Adrenal gland (tissue), 9 donors: ENCODE measurements at regions not wholly inside any gene's neighbourhood (a gene's known extent, or its start where the extent isn't known, plus 50 kb on each side); places are given as distances from the start of the nearest gene placed in this dataset.

ENCODE experiments used
- DNase-seq, 7 donors: peaks; one replicate each; pipeline ENCODE4 v3.0.0-alpha.2; 2019 to 2020
- H3K27ac ChIP-seq, 5 donors: fragments of 200-600 bp; sonication (generic) in 4 of 5; 1 replicate in 3 of 5; 2 replicates in 2 of 5; pipeline versions ENCODE4 v1.5.1 to v1.8.0; 2016 to 2020; ENCODE audit warnings: mild to moderate bottlenecking in 1 of 5
- H3K27me3 ChIP-seq: fragments of 200-600 bp; 2 replicates; pipeline ENCODE4 v1.8.0; 2021
- H3K36me3 ChIP-seq, 2 donors: fragments of 200-600 bp; replicated peaks in 1 of 2; 1 replicate in 1 of 2; 2 replicates in 1 of 2; pipeline versions ENCODE4 v1.5.1 to v1.8.0; 2018 to 2022
- H3K4me1 ChIP-seq, 2 donors: fragments of 200-600 bp; replicated peaks in 1 of 2; 1 replicate in 1 of 2; 2 replicates in 1 of 2; pipeline versions ENCODE4 v1.5.1 to v1.8.0; 2018 to 2021
- H3K4me3 ChIP-seq, 4 donors: fragments of 200-600 bp; sonication (generic) in 3 of 4; one replicate each; pipeline ENCODE4 v1.5.1; 2016 to 2018
- H3K9me3 ChIP-seq, 3 donors: fragments of 200-600 bp; sonication (generic) in 1 of 3; replicated peaks in 1 of 3; 1 replicate in 2 of 3; 2 replicates in 1 of 3; pipeline versions ENCODE4 v1.5.1 to v1.8.0; 2016 to 2021
- CTCF ChIP-seq, 6 experiments: fragments of 450-650 bp in 4 of 6; fragments of 200-600 bp in 2 of 6; sonication (generic) in 1 of 6; IDR thresholded peaks; 1 replicate in 5 of 6; 2 replicates in 1 of 6; pipeline versions ENCODE4 v1.5.1 to v1.8.0; 2016 to 2021; ENCODE audit warnings: antibody characterized with exemption in 6 of 6, mild to moderate bottlenecking in 2 of 6, moderate library complexity in 1 of 6
- POLR2A ChIP-seq, 2 donors: fragments of 450-650 bp; IDR thresholded peaks; one replicate each; pipeline ENCODE4 v1.6.1; 2017; ENCODE audit warnings: antibody characterized with exemption in 2 of 2, mild to moderate bottlenecking in 2 of 2, moderate library complexity in 1 of 2
- WGBS, 4 donors: extraction: QIAGEN DNeasy Blood & Tissue Kit in 2 of 4; methylation state at CpG; one replicate each; pipeline versions ENCODE4 v1.1.5 to v1.1.7; 2013 to 2017; 5-methylcytosine and 5-hydroxymethylcytosine counted together
- intact Hi-C, 2 donors: fragments of 100-400 bp; cut with DNase I; formaldehyde crosslinking; loops; one replicate each; pipeline versions ENCODE4 v1.14.1 to v1.15.0; 2022 to 2023
- donor health status: healthy with polysubstance abuse.
- donor health status: Bipolar disorder and iron deficiency.
- donor health status: DM: yes; HTN: yes; CAD: no.
- donor health status: DM: no; HTN: no; CAD: no.
- donor health status: DM: no; HTN: no; CAD: no.

GRCh38 chr22:34239421-34239820 is 319.1 kb upstream of the LARGE1 start:
- no peak for DNase-seq
- Histone ChIP-seq H3K27ac (no peak overlapping the region), H3K27me3 (no peaks in the 10 kb centered on the region), H3K9me3 (no peaks in the 10 kb centered on the region), H3K4me1 (no peaks in the 10 kb centered on the region), H3K36me3 (no peaks in the 10 kb centered on the region), H3K4me3 (no peak overlapping the region)
- TF ChIP-seq POLR2A (IDR thresholded peaks at IDR 0.05) = no peak
- no peak for TF ChIP-seq CTCF (IDR thresholded peaks at IDR 0.05)
- intact Hi-C loops = no loop called here
- 58 to 74% (median 69%) methylated on average over 3 of the region's 3 CpGs for WGBS, 4 donors

- WGBS, 4 donors = 63 to 85% (median 68%) methylated on average over 2 of the region's 2 CpGs
- intact Hi-C loops = no loop called here
Observed at GRCh38 chr22:34243023-34243422, 322.7 kb upstream of the LARGE1 start.

GRCh38 chr22:34255042-34255441 is 334.8 kb upstream of the LARGE1 start:
- no peaks in the 10 kb centered on the region for H3K36me3 ChIP-seq
- no peak for DNase-seq
- no peak overlapping the region for H3K4me3 ChIP-seq
- no peaks in the 10 kb centered on the region for H3K4me1 ChIP-seq
- H3K27me3 ChIP-seq = no peaks in the 10 kb centered on the region
- no peak overlapping the region for H3K27ac ChIP-seq
- intact Hi-C loops = no loop called here
- WGBS, 4 donors = 72 to 82% (median 80%) methylated on average over 1 of the region's 1 CpG; no CpG with 5 or more reads in 1 of the 4 donors
- H3K9me3 ChIP-seq = peaks cover 0 to 11% (median 0%) of the 10 kb centered on the region in 3 donors
- no peak for TF ChIP-seq CTCF (IDR thresholded peaks at IDR 0.05)
- TF ChIP-seq POLR2A (IDR thresholded peaks at IDR 0.05) = no peak

More at GRCh38 chr22:34243023-34243422, 322.7 kb upstream of the LARGE1 start:
- Histone ChIP-seq H3K27ac (no peak overlapping the region), H3K9me3 (no peaks in the 10 kb centered on the region), H3K27me3 (no peaks in the 10 kb centered on the region), H3K4me3 (no peak overlapping the region), H3K36me3 (no peaks in the 10 kb centered on the region), H3K4me1 (no peaks in the 10 kb centered on the region)
- DNase-seq = no peak
- TF ChIP-seq POLR2A (IDR thresholded peaks at IDR 0.05) (no peak), CTCF (IDR thresholded peaks at IDR 0.05) (no peak)

GRCh38 chr22:34278121-34278520 is 357.8 kb upstream of the LARGE1 start:
- TF ChIP-seq POLR2A (IDR thresholded peaks at IDR 0.05) (no peak), CTCF (IDR thresholded peaks at IDR 0.05) (no peak)
- Histone ChIP-seq H3K27ac (no peak overlapping the region), H3K27me3 (no peaks in the 10 kb centered on the region), H3K4me1 (no peaks in the 10 kb centered on the region), H3K36me3 (no peaks in the 10 kb centered on the region), H3K9me3 (no peaks in the 10 kb centered on the region), H3K4me3 (no peak overlapping the region)
- WGBS, 4 donors = 67 to 80% (median 75%) methylated on average over 1 of the region's 1 CpG
- DNase-seq = no peak
- intact Hi-C loops = no loop called here
